ENCODE measurements at regions not wholly inside any gene's neighbourhood (a gene's known extent, or its start where the extent isn't known, plus 50 kb on each side); places are given as distances from the start of the nearest gene placed in this dataset.

DNA sequence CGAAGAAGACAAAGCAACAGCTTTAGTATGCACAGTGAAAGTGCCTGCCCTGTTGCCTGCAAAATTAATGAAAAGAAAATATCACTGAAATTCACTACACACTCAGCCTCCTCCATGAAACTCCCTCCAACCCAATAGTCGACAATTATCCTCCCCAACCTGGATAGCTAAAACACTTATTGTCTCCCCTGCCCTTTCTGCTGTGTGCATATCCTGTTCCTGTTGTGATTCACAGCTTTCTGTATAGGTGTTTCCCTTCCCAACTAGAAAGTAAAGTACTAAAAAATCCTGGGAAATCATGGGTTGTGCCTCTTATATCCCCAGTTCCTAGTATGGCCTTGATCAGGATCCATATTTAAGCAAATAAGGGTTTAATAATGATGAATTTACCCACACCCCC is 412.1 kb downstream of the LTN1 start:
- Histone ChIP-seq H2AFZ (ENCODE audit: insufficient read depth, low read depth, low read length, poor library complexity, severe bottlenecking) (no peak overlapping the region), H3K79me2 (ENCODE audit: insufficient read depth, low read length) (no peaks in the 10 kb centered on the region), H3K4me2 (replicated peaks; ENCODE audit: extremely low read depth, low read length, poor library complexity, severe bottlenecking) (no peak overlapping the region), H3K4me3 (replicated peaks in 1 of 3; ENCODE audit: low read depth in 2 of 3, low read length in 3 of 3) (no peak overlapping the region), H3K9me3 (replicated peaks in 1 of 2; ENCODE audit: control insufficient read depth in 1 of 2, insufficient read depth in 1 of 2, low read length in 2 of 2) (no peaks in the 10 kb centered on the region), H4K20me1 (ENCODE audit: insufficient read depth, low read length) (no peaks in the 10 kb centered on the region), H3K27ac (ENCODE audit: low read depth in 1 of 2, low read length in 2 of 2) (no peak overlapping the region), H3K27me3 (ENCODE audit: control insufficient read depth in 2 of 2, insufficient read depth in 2 of 2, low read length in 2 of 2) (no peaks in the 10 kb centered on the region), H3K9ac (ENCODE audit: insufficient read depth, low read length, poor library complexity, severe bottlenecking) (no peak overlapping the region), H3K4me1 (ENCODE audit: control insufficient read depth in 1 of 2, insufficient read depth in 2 of 2, low read length in 2 of 2) (no peaks in the 10 kb centered on the region), H3K36me3 (replicated peaks in 1 of 2; ENCODE audit: control insufficient read depth in 1 of 2, insufficient read depth in 2 of 2, low read length in 2 of 2) (no peaks in the 10 kb centered on the region)
- intact Hi-C loops (cut with micrococcal nuclease) = no loop called here
- TF ChIP-seq, protein P1, sequence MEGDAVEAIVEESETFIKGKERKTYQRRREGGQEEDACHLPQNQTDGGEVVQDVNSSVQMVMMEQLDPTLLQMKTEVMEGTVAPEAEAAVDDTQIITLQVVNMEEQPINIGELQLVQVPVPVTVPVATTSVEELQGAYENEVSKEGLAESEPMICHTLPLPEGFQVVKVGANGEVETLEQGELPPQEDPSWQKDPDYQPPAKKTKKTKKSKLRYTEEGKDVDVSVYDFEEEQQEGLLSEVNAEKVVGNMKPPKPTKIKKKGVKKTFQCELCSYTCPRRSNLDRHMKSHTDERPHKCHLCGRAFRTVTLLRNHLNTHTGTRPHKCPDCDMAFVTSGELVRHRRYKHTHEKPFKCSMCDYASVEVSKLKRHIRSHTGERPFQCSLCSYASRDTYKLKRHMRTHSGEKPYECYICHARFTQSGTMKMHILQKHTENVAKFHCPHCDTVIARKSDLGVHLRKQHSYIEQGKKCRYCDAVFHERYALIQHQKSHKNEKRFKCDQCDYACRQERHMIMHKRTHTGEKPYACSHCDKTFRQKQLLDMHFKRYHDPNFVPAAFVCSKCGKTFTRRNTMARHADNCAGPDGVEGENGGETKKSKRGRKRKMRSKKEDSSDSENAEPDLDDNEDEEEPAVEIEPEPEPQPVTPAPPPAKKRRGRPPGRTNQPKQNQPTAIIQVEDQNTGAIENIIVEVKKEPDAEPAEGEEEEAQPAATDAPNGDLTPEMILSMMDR (IDR thresholded peaks at IDR 0.05) = no peak
- no CpG with 5 or more reads among the region's 2 CpGs for WGBS (ENCODE audit: insufficient coverage)
- H3K4me3 Mint-ChIP-seq = no peak overlapping the region
- no peaks in the 10 kb centered on the region for H3K4me1 Mint-ChIP-seq
- no peak overlapping the region for H3K27ac Mint-ChIP-seq
- H3K36me3 Mint-ChIP-seq = no peaks in the 10 kb centered on the region
- H3K9me3 Mint-ChIP-seq = peaks cover 0 to 3% (median 0%) of the 10 kb centered on the region in 7 donors
- no peak for DNase-seq
- no peaks in the 10 kb centered on the region for H3K27me3 Mint-ChIP-seq (ENCODE audit: low read depth in 3 of 3)

DNA sequence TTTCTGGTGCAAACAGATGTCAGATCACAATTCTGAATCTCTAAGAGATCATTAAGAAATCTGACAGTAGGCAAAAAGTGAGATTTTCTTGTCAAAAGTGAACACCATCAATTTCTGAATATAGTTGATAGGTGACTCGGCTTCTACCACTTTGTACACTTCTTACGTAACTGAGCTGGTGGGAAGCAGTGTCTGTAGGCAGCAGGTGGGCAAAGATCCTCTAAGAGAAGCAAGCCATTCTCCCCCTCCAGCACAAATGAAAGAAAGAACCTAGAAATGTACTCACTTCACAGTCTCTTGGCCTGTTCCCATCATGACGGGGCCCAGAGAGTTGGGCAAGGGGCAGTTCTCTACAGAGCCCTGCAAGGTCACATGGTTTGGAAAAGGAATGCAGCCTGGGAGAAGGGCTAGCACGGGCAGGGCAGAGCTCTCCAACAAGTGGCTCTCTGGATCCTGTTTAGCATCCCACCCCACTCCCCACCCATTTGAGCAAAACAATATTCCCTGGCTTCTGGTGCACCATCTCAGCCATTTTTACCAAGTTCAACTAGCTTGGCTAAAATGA is 412.6 kb downstream of the LTN1 start:
- no peak overlapping the region for H3K4me3 ChIP-seq (replicated peaks in 1 of 3; ENCODE audit: low read depth in 2 of 3, low read length in 3 of 3)
- no peaks in the 10 kb centered on the region for H3K27me3 Mint-ChIP-seq (ENCODE audit: low read depth in 3 of 3)

More for the DNA sequence above, 412.6 kb downstream of the LTN1 start:
- DNase-seq = no peak
- H3K9me3 Mint-ChIP-seq = peaks cover 0 to 3% (median 0%) of the 10 kb centered on the region in 7 donors
- intact Hi-C loops (cut with micrococcal nuclease) = no loop called here
- H3K36me3 Mint-ChIP-seq = no peaks in the 10 kb centered on the region
- H3K4me1 Mint-ChIP-seq = no peaks in the 10 kb centered on the region
- Histone ChIP-seq H3K9me3 (replicated peaks in 1 of 2; ENCODE audit: control insufficient read depth in 1 of 2, insufficient read depth in 1 of 2, low read length in 2 of 2) (no peaks in the 10 kb centered on the region), H3K4me2 (replicated peaks; ENCODE audit: extremely low read depth, low read length, poor library complexity, severe bottlenecking) (no peak overlapping the region), H3K79me2 (ENCODE audit: insufficient read depth, low read length) (no peaks in the 10 kb centered on the region), H4K20me1 (ENCODE audit: insufficient read depth, low read length) (no peaks in the 10 kb centered on the region), H2AFZ (ENCODE audit: insufficient read depth, low read depth, low read length, poor library complexity, severe bottlenecking) (no peak overlapping the region), H3K36me3 (replicated peaks in 1 of 2; ENCODE audit: control insufficient read depth in 1 of 2, insufficient read depth in 2 of 2, low read length in 2 of 2) (no peaks in the 10 kb centered on the region), H3K27me3 (ENCODE audit: control insufficient read depth in 2 of 2, insufficient read depth in 2 of 2, low read length in 2 of 2) (no peaks in the 10 kb centered on the region), H3K9ac (ENCODE audit: insufficient read depth, low read length, poor library complexity, severe bottlenecking) (no peak overlapping the region), H3K4me1 (ENCODE audit: control insufficient read depth in 1 of 2, insufficient read depth in 2 of 2, low read length in 2 of 2) (no peaks in the 10 kb centered on the region), H3K27ac (ENCODE audit: low read depth in 1 of 2, low read length in 2 of 2) (no peak overlapping the region)
- TF ChIP-seq, protein P1 (IDR thresholded peaks at IDR 0.05) = no peak
- no peak overlapping the region for H3K4me3 Mint-ChIP-seq
- no CpG with 5 or more reads among the region's 4 CpGs for WGBS (ENCODE audit: insufficient coverage)
- no peak overlapping the region for H3K27ac Mint-ChIP-seq
